ENCODE measurements at regions not wholly inside any gene's neighbourhood (a gene's known extent, or its start where the extent isn't known, plus 50 kb on each side); places are given as distances from the start of the nearest gene placed in this dataset.

DNA sequence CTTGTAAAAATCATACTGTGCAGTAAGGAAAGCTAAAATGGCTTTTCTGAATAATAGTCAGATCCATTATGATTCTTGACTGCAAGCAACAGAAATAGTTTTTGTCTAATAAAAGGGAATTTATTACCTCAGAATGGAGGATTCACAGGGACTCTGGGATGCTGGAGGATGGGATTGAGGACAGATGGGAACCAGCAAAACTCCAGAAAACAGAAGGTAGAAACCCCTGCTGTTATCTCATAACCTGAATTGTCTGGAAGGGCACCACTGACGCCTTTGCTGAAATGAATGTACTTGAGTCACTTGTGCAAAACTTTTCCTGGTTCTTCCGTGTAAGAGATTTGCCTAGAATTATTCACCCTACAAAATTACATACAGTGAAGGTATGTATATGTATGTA, 58.6 kb upstream of the DMAC1 start:
- Histone ChIP-seq H3K27ac (ENCODE audit: low read depth in 1 of 2, low read length in 2 of 2) (no peak overlapping the region), H3K4me1 (ENCODE audit: control insufficient read depth in 4 of 4, insufficient read depth in 4 of 4, low read length in 3 of 4) (no peaks in the 10 kb centered on the region), H3K36me3 (ENCODE audit: control insufficient read depth in 4 of 4, insufficient read depth in 3 of 4, low read depth in 1 of 4, low read length in 3 of 4) (no peaks in the 10 kb centered on the region), H3K27me3 (ENCODE audit: control insufficient read depth in 4 of 4, insufficient read depth in 4 of 4, low read length in 3 of 4) (peaks cover 0 to 3% (median 0%) of the 10 kb centered on the region in 4 donors), H3K9ac (ENCODE audit: low read depth in 1 of 2, low read length in 2 of 2) (no peak overlapping the region), H3K4me3 (ENCODE audit: low read depth in 1 of 3, low read length in 3 of 3) (no peak overlapping the region), H3K9me3 (ENCODE audit: control insufficient read depth in 4 of 4, low read length in 3 of 4) (no peaks in the 10 kb centered on the region)
- no peak for DNase-seq (ENCODE audit: low spot score)
- TF ChIP-seq, protein P1, sequence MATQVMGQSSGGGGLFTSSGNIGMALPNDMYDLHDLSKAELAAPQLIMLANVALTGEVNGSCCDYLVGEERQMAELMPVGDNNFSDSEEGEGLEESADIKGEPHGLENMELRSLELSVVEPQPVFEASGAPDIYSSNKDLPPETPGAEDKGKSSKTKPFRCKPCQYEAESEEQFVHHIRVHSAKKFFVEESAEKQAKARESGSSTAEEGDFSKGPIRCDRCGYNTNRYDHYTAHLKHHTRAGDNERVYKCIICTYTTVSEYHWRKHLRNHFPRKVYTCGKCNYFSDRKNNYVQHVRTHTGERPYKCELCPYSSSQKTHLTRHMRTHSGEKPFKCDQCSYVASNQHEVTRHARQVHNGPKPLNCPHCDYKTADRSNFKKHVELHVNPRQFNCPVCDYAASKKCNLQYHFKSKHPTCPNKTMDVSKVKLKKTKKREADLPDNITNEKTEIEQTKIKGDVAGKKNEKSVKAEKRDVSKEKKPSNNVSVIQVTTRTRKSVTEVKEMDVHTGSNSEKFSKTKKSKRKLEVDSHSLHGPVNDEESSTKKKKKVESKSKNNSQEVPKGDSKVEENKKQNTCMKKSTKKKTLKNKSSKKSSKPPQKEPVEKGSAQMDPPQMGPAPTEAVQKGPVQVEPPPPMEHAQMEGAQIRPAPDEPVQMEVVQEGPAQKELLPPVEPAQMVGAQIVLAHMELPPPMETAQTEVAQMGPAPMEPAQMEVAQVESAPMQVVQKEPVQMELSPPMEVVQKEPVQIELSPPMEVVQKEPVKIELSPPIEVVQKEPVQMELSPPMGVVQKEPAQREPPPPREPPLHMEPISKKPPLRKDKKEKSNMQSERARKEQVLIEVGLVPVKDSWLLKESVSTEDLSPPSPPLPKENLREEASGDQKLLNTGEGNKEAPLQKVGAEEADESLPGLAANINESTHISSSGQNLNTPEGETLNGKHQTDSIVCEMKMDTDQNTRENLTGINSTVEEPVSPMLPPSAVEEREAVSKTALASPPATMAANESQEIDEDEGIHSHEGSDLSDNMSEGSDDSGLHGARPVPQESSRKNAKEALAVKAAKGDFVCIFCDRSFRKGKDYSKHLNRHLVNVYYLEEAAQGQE (IDR thresholded peaks at IDR 0.05) = no peak
- TF ChIP-seq RXRA (IDR thresholded peaks at IDR 0.05) (no peak), FOXA1 (IDR thresholded peaks at IDR 0.05) (no peak), NR2F2 (IDR thresholded peaks at IDR 0.05) (no peak), RAD21 (IDR thresholded peaks at IDR 0.05) (no peak), JUND (IDR thresholded peaks at IDR 0.05) (no peak), GABPA (IDR thresholded peaks at IDR 0.05 in 1 of 2, conservative IDR thresholded peaks at IDR 0.05 in 1 of 2) (no peak), SP1 (IDR thresholded peaks at IDR 0.05) (no peak), TAF1 (conservative IDR thresholded peaks at IDR 0.05) (no peak)
- TF ChIP-seq, protein P2, sequence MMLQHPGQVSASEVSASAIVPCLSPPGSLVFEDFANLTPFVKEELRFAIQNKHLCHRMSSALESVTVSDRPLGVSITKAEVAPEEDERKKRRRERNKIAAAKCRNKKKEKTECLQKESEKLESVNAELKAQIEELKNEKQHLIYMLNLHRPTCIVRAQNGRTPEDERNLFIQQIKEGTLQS (IDR thresholded peaks at IDR 0.05) = no peak
- TF ChIP-seq, protein P3, sequence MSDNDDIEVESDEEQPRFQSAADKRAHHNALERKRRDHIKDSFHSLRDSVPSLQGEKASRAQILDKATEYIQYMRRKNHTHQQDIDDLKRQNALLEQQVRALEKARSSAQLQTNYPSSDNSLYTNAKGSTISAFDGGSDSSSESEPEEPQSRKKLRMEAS (IDR thresholded peaks at IDR 0.05) = no peak
- TF ChIP-seq, protein P4, sequence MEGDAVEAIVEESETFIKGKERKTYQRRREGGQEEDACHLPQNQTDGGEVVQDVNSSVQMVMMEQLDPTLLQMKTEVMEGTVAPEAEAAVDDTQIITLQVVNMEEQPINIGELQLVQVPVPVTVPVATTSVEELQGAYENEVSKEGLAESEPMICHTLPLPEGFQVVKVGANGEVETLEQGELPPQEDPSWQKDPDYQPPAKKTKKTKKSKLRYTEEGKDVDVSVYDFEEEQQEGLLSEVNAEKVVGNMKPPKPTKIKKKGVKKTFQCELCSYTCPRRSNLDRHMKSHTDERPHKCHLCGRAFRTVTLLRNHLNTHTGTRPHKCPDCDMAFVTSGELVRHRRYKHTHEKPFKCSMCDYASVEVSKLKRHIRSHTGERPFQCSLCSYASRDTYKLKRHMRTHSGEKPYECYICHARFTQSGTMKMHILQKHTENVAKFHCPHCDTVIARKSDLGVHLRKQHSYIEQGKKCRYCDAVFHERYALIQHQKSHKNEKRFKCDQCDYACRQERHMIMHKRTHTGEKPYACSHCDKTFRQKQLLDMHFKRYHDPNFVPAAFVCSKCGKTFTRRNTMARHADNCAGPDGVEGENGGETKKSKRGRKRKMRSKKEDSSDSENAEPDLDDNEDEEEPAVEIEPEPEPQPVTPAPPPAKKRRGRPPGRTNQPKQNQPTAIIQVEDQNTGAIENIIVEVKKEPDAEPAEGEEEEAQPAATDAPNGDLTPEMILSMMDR (IDR thresholded peaks at IDR 0.05; ENCODE audit: low read depth, low read length, missing input control) = no peak
- WGBS = 62% methylated on average over 2 of the region's 2 CpGs

DNA sequence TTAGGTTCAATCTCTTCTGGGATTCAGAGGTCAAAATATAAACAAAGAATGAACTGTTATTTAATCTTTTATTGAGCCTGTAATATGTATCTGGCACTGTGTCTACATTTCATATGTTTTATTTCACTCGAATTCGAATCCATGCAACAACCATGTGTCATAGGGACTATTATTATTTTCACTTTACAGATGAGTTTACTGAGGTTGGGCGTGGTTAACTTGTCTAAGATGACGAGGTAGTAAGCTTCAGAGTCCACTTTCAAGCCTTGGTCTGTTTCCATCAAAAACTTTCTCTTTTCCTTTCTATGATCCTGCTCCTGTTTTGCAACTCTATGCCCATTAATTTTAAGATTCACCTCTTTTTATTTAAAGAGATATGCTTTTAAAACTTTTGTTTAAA, 55.2 kb upstream of the DMAC1 start:
- Histone ChIP-seq H3K36me3 (ENCODE audit: control insufficient read depth in 4 of 4, insufficient read depth in 3 of 4, low read depth in 1 of 4, low read length in 3 of 4) (no peaks in the 10 kb centered on the region), H3K27me3 (ENCODE audit: control insufficient read depth in 4 of 4, insufficient read depth in 4 of 4, low read length in 3 of 4) (peaks cover 0 to 3% (median 0%) of the 10 kb centered on the region in 4 donors), H3K4me1 (ENCODE audit: control insufficient read depth in 4 of 4, insufficient read depth in 4 of 4, low read length in 3 of 4) (no peaks in the 10 kb centered on the region), H3K9ac (ENCODE audit: low read depth in 1 of 2, low read length in 2 of 2) (no peak overlapping the region), H3K4me3 (ENCODE audit: low read depth in 1 of 3, low read length in 3 of 3) (no peak overlapping the region), H3K9me3 (ENCODE audit: control insufficient read depth in 4 of 4, low read length in 3 of 4) (no peaks in the 10 kb centered on the region), H3K27ac (ENCODE audit: low read depth in 1 of 2, low read length in 2 of 2) (no peak overlapping the region)
- 46% methylated on average over 4 of the region's 4 CpGs for WGBS
- TF ChIP-seq GABPA (IDR thresholded peaks at IDR 0.05 in 1 of 2, conservative IDR thresholded peaks at IDR 0.05 in 1 of 2) (no peak), FOXA2 (IDR thresholded peaks at IDR 0.05) (no peak), TAF1 (conservative IDR thresholded peaks at IDR 0.05) (no peak), NR2F2 (IDR thresholded peaks at IDR 0.05) (no peak), EGR1 (IDR thresholded peaks at IDR 0.05; ENCODE audit: low read depth in 2 of 2) (no peak), RAD21 (IDR thresholded peaks at IDR 0.05) (no peak)
- TF ChIP-seq, protein P2 (IDR thresholded peaks at IDR 0.05) = no peak
- TF ChIP-seq, protein P4 (IDR thresholded peaks at IDR 0.05; ENCODE audit: low read depth, low read length, missing input control) = no peak
- TF ChIP-seq, protein P5, sequence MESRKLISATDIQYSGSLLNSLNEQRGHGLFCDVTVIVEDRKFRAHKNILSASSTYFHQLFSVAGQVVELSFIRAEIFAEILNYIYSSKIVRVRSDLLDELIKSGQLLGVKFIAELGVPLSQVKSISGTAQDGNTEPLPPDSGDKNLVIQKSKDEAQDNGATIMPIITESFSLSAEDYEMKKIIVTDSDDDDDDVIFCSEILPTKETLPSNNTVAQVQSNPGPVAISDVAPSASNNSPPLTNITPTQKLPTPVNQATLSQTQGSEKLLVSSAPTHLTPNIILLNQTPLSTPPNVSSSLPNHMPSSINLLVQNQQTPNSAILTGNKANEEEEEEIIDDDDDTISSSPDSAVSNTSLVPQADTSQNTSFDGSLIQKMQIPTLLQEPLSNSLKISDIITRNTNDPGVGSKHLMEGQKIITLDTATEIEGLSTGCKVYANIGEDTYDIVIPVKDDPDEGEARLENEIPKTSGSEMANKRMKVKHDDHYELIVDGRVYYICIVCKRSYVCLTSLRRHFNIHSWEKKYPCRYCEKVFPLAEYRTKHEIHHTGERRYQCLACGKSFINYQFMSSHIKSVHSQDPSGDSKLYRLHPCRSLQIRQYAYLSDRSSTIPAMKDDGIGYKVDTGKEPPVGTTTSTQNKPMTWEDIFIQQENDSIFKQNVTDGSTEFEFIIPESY (IDR thresholded peaks at IDR 0.05) = no peak
- TF ChIP-seq, protein P3 (IDR thresholded peaks at IDR 0.05) = no peak
- TF ChIP-seq, protein P1 (IDR thresholded peaks at IDR 0.05) = no peak
- no peak for DNase-seq (ENCODE audit: low spot score)
